ENCODE measurements at regions not wholly inside any gene's neighbourhood (a gene's known extent, or its start where the extent isn't known, plus 50 kb on each side); places are given as distances from the start of the nearest gene placed in this dataset.

DNA sequence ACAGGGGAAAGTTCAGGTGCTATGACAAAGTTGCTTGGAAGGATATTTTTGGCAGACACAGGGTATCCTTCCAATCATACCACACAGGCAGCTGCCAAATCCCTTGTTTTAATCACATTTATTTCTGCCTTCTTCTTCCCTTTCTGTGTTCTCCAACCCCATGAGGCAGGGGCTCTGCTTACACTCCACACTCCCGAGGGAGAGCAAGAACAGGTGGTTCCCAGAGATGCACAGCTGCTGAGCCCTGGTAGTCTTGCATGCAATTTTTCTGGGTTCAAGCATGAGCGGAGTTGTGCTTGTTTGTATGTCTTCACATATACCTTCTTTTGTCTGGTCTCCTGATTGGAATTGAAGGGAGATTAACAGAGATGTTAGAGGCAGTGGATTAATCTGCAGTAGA, 251.7 kb upstream of the ST6GAL2 start:
- TF ChIP-seq SIN3A (IDR thresholded peaks at IDR 0.05; ENCODE audit: borderline replicate concordance, insufficient read depth, low read length) (no peak), FOXP2 (optimal IDR thresholded peaks at IDR 0.05; ENCODE audit: borderline replicate concordance, extremely low read depth, extremely low read length, insufficient read depth) (no peak), POLR2AphosphoS5 (IDR thresholded peaks at IDR 0.05; ENCODE audit: low read depth, low read length) (no peak), TAF1 (IDR thresholded peaks at IDR 0.05; ENCODE audit: borderline replicate concordance, insufficient read depth, low read length) (no peak)
- TF ChIP-seq, protein P1, sequence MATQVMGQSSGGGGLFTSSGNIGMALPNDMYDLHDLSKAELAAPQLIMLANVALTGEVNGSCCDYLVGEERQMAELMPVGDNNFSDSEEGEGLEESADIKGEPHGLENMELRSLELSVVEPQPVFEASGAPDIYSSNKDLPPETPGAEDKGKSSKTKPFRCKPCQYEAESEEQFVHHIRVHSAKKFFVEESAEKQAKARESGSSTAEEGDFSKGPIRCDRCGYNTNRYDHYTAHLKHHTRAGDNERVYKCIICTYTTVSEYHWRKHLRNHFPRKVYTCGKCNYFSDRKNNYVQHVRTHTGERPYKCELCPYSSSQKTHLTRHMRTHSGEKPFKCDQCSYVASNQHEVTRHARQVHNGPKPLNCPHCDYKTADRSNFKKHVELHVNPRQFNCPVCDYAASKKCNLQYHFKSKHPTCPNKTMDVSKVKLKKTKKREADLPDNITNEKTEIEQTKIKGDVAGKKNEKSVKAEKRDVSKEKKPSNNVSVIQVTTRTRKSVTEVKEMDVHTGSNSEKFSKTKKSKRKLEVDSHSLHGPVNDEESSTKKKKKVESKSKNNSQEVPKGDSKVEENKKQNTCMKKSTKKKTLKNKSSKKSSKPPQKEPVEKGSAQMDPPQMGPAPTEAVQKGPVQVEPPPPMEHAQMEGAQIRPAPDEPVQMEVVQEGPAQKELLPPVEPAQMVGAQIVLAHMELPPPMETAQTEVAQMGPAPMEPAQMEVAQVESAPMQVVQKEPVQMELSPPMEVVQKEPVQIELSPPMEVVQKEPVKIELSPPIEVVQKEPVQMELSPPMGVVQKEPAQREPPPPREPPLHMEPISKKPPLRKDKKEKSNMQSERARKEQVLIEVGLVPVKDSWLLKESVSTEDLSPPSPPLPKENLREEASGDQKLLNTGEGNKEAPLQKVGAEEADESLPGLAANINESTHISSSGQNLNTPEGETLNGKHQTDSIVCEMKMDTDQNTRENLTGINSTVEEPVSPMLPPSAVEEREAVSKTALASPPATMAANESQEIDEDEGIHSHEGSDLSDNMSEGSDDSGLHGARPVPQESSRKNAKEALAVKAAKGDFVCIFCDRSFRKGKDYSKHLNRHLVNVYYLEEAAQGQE (IDR thresholded peaks at IDR 0.05; ENCODE audit: insufficient read depth in 1 of 2, low read depth in 2 of 2, low read length in 2 of 2) = no peak

- no peak for TF ChIP-seq TAF1 (IDR thresholded peaks at IDR 0.05; ENCODE audit: borderline replicate concordance, insufficient read depth, low read length)
- no peak for TF ChIP-seq SIN3A (IDR thresholded peaks at IDR 0.05; ENCODE audit: borderline replicate concordance, insufficient read depth, low read length)
- no peak for TF ChIP-seq POLR2AphosphoS5 (IDR thresholded peaks at IDR 0.05; ENCODE audit: low read depth, low read length)
- no peak for TF ChIP-seq FOXP2 (optimal IDR thresholded peaks at IDR 0.05; ENCODE audit: borderline replicate concordance, extremely low read depth, extremely low read length, insufficient read depth)
- TF ChIP-seq, protein P1 (IDR thresholded peaks at IDR 0.05; ENCODE audit: insufficient read depth in 1 of 2, low read depth in 2 of 2, low read length in 2 of 2) = no peak
These were observed 260.2 kb upstream of the ST6GAL2 start for GRCh38 chr2:107146181-107146580.

GRCh38 chr2:107148055-107148454, 262.1 kb upstream of the ST6GAL2 start:
- TF ChIP-seq POLR2AphosphoS5 (IDR thresholded peaks at IDR 0.05; ENCODE audit: low read depth, low read length) (no peak), TAF1 (IDR thresholded peaks at IDR 0.05; ENCODE audit: borderline replicate concordance, insufficient read depth, low read length) (no peak), FOXP2 (optimal IDR thresholded peaks at IDR 0.05; ENCODE audit: borderline replicate concordance, extremely low read depth, extremely low read length, insufficient read depth) (no peak), SIN3A (IDR thresholded peaks at IDR 0.05; ENCODE audit: borderline replicate concordance, insufficient read depth, low read length) (no peak)
- TF ChIP-seq, protein P1 (IDR thresholded peaks at IDR 0.05; ENCODE audit: insufficient read depth in 1 of 2, low read depth in 2 of 2, low read length in 2 of 2) = no peak

DNA sequence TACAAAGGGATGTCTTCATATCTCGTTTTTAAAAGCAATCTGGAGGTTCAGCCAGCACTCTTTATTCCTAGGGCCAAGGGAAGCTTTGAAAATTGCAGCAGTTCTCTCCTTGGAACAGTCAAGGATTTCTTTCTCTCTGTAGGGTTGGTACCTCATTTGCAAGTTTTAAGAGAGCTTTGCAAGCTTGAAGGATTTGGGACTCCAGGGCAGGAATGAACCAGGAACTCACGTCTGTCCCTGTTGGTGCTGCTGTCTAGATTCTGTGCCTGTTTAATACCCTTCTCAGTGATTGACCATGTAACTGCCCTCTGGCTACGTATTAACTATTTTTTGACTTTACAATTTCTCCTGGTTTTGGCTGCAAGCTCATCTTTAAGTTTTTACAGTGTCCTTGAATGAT, 262.5 kb upstream of the ST6GAL2 start:
- TF ChIP-seq SIN3A (IDR thresholded peaks at IDR 0.05; ENCODE audit: borderline replicate concordance, insufficient read depth, low read length) (no peak), FOXP2 (optimal IDR thresholded peaks at IDR 0.05; ENCODE audit: borderline replicate concordance, extremely low read depth, extremely low read length, insufficient read depth) (no peak), TAF1 (IDR thresholded peaks at IDR 0.05; ENCODE audit: borderline replicate concordance, insufficient read depth, low read length) (no peak), POLR2AphosphoS5 (IDR thresholded peaks at IDR 0.05; ENCODE audit: low read depth, low read length) (no peak)
- TF ChIP-seq, protein P1 (IDR thresholded peaks at IDR 0.05; ENCODE audit: insufficient read depth in 1 of 2, low read depth in 2 of 2, low read length in 2 of 2) = no peak
